ENCODE measurements at regions not wholly inside any gene's neighbourhood (a gene's known extent, or its start where the extent isn't known, plus 50 kb on each side); places are given as distances from the start of the nearest gene placed in this dataset.

DNA sequence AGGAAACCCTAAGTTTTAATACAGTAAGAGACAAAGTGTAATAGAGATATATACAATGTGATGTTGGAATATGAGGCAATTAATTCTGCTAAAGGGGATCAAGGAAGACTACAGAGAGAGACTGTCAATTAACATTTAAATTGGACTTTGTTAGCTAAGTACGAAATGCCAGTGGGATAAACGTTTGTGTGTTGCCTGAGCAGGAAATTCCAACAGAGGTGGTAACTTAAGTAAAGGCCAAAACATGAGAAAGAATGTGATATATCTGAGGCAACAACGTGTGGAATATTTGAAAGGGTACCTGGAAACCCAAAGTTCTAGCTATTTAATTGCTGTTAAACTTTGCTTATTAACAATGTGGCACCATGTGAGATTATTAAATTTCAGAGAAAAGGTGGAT lies 1666.9 kb upstream of the WWC1 start:
- TF ChIP-seq, protein P1, sequence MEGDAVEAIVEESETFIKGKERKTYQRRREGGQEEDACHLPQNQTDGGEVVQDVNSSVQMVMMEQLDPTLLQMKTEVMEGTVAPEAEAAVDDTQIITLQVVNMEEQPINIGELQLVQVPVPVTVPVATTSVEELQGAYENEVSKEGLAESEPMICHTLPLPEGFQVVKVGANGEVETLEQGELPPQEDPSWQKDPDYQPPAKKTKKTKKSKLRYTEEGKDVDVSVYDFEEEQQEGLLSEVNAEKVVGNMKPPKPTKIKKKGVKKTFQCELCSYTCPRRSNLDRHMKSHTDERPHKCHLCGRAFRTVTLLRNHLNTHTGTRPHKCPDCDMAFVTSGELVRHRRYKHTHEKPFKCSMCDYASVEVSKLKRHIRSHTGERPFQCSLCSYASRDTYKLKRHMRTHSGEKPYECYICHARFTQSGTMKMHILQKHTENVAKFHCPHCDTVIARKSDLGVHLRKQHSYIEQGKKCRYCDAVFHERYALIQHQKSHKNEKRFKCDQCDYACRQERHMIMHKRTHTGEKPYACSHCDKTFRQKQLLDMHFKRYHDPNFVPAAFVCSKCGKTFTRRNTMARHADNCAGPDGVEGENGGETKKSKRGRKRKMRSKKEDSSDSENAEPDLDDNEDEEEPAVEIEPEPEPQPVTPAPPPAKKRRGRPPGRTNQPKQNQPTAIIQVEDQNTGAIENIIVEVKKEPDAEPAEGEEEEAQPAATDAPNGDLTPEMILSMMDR (IDR thresholded peaks at IDR 0.05), result no peak
- no peak for TF ChIP-seq POLR2A (IDR thresholded peaks at IDR 0.05)
